ENCODE measurements at regions not wholly inside any gene's neighbourhood (a gene's known extent, or its start where the extent isn't known, plus 50 kb on each side); places are given as distances from the start of the nearest gene placed in this dataset.
"Not testable (repeated sequence)": the region's sequence is repeated elsewhere in the genome, so short reads cannot be mapped to it uniquely, and the experiment has no call there.

DNA sequence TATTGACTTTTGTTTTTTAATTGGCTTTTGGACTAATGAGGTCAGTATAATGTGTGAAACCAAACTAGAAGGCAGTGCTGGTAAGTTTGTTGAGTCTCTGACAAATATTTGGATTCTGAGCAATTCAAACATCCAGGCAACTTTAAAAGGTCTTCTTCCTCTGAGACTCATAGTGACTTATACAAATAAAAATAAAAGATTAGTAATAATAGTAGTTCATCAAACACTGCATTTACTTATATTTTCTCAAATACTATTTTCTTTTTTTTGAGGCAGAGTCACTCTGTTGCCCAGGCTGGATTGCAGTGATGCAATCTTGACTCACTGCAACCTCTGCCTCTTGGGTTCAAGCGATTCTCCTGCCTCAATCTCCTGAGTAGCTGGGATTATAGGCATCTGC, 337.9 kb downstream of the DAD1 start:
- TF ChIP-seq POLR2AphosphoS5 (IDR thresholded peaks at IDR 0.05) (no peak), EP300 (IDR thresholded peaks at IDR 0.05) (no peak), CTCF (IDR thresholded peaks at IDR 0.05) (no peak), POLR2A (IDR thresholded peaks at IDR 0.05) (no peak)
- no peaks in the 10 kb centered on the region for H3K36me3 ChIP-seq
- no peak for DNase-seq (ENCODE audit: low spot score in 2 of 2)
- H3K4me1 ChIP-seq: no peaks in the 10 kb centered on the region
- H3K27ac ChIP-seq: no peak overlapping the region
- no peaks in the 10 kb centered on the region for H3K9me3 ChIP-seq
- 85% methylated on average over 1 of the region's 1 CpG for WGBS
- H3K27me3 ChIP-seq: no peaks in the 10 kb centered on the region
- no peak overlapping the region for H3K4me3 ChIP-seq

DNA sequence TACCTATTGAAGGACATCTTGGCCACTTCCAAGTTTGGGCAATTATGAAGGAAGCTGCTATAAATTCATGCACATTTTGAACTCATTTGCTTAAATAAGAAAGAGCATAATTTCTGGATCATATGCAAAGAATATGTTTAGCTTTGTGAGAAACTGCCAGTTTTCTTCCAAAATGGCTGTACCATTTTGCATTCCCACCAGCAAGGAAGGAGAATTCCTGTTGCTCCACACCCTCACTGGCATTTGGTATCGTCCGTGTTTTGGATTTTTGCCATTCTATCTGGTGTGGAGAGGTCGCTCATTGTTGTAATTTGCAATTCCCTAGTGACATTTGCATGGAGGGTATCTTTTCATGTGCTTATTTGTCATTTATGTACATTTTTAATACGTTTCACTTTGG, 339.3 kb downstream of the DAD1 start:
- Histone ChIP-seq H3K4me3 (no peak overlapping the region), H3K36me3 (no peaks in the 10 kb centered on the region), H3K27ac (no peak overlapping the region), H3K27me3 (no peaks in the 10 kb centered on the region), H3K4me1 (no peaks in the 10 kb centered on the region), H3K9me3 (no peaks in the 10 kb centered on the region)
- no peak for DNase-seq (ENCODE audit: low spot score in 2 of 2)
- TF ChIP-seq EP300 (IDR thresholded peaks at IDR 0.05): no peak
- TF ChIP-seq POLR2A (IDR thresholded peaks at IDR 0.05): no peak
- no peak for TF ChIP-seq POLR2AphosphoS5 (IDR thresholded peaks at IDR 0.05)
- no peak for TF ChIP-seq CTCF (IDR thresholded peaks at IDR 0.05)
- 62% methylated on average over 4 of the region's 4 CpGs for WGBS

GRCh38 chr14:22243971-22244581, 344.9 kb downstream of the DAD1 start:
- Histone ChIP-seq H3K4me1 (no peaks in the 10 kb centered on the region), H3K36me3 (no peaks in the 10 kb centered on the region), H3K27me3 (no peaks in the 10 kb centered on the region), H3K9me3 (no peaks in the 10 kb centered on the region), H3K4me3 (no peak overlapping the region), H3K27ac (no peak overlapping the region)
- TF ChIP-seq EP300 (IDR thresholded peaks at IDR 0.05): no peak
- no peak for TF ChIP-seq POLR2A (IDR thresholded peaks at IDR 0.05)
- TF ChIP-seq CTCF (IDR thresholded peaks at IDR 0.05): no peak
- TF ChIP-seq POLR2AphosphoS5 (IDR thresholded peaks at IDR 0.05): no peak
- 77% methylated on average over 6 of the region's 6 CpGs for WGBS
- DNase-seq (ENCODE audit: low spot score in 2 of 2): no peak

DNA sequence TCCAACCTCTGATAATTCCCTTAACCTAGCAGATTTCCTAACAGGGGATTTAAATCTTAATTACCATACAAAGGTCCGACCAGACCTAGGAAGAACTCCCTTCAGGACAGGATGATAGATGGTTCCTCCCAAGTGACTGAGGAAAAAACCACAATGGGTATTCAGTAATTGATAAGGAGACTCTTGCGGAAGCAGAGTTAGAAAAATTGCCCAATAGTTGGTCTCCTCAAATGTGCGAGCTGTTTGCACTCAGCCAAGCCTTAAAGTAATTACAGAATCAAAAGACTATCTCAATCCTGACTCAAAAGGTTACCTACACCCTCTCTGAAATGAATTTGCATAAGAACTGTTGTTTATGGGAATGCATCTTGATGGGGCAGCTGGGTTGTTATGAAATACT, 350.7 kb downstream of the DAD1 start:
- DNase-seq (ENCODE audit: low spot score in 2 of 2); H3K27me3 ChIP-seq; H3K36me3 ChIP-seq; H3K4me1 ChIP-seq; H3K27ac ChIP-seq; H3K4me3 ChIP-seq; H3K9me3 ChIP-seq: not testable (repeated sequence)
- 59% methylated on average over 3 of the region's 3 CpGs for WGBS

DNA sequence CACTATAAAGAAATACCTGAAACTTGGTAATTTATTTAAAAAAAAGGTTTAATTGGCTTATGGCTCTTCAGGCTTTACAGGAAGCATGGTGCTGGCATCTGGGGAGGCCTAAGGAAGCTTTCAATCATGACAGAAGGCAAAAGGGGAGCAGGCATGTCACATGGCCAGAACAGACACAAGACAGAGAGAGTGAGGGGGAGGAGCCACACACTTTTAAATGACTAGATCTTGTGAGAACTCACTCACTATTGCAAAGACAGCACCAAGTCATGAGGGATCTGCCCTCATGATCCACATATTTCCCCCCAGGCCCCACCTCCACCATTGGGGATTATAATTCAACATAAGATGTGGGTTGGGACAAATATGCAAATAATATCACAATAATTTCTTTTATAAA, 355.6 kb downstream of the DAD1 start:
- H3K4me3 ChIP-seq: no peak overlapping the region
- no peak for DNase-seq (ENCODE audit: low spot score in 2 of 2)
- no peaks in the 10 kb centered on the region for H3K36me3 ChIP-seq

More for the DNA sequence above, 355.6 kb downstream of the DAD1 start:
- H3K27ac ChIP-seq: no peak overlapping the region
- no peaks in the 10 kb centered on the region for H3K27me3 ChIP-seq
- no peaks in the 10 kb centered on the region for H3K9me3 ChIP-seq
- no peak for TF ChIP-seq POLR2A (IDR thresholded peaks at IDR 0.05)
- TF ChIP-seq EP300 (IDR thresholded peaks at IDR 0.05): no peak
- TF ChIP-seq CTCF (IDR thresholded peaks at IDR 0.05): no peak
- TF ChIP-seq POLR2AphosphoS5 (IDR thresholded peaks at IDR 0.05): no peak
- no peaks in the 10 kb centered on the region for H3K4me1 ChIP-seq
